ENCODE measurements at regions not wholly inside any gene's neighbourhood (a gene's known extent, or its start where the extent isn't known, plus 50 kb on each side); places are given as distances from the start of the nearest gene placed in this dataset.

GRCh38 chr5:158026304-158027031, 167.5 kb upstream of the CLINT1 start:
- H3K79me2 ChIP-seq (ENCODE audit: insufficient read depth, low read length): no peaks in the 10 kb centered on the region
- intact Hi-C loops (cut with micrococcal nuclease; ENCODE audit: unreplicated experiment): no loop called here
- no peak overlapping the region for H3K27ac ChIP-seq (ENCODE audit: extremely low read length, insufficient read depth, low read length)
- no peak overlapping the region for H3K4me2 ChIP-seq (ENCODE audit: low read depth, low read length)
- H3K36me3 ChIP-seq (replicated peaks in 1 of 2; ENCODE audit: control insufficient read depth in 1 of 2, insufficient read depth in 2 of 2, low read length in 2 of 2): no peaks in the 10 kb centered on the region
- TF ChIP-seq ZNF879 (CRISPR knock-in tag; IDR thresholded peaks at IDR 0.05): no peak
- no peak for TF ChIP-seq ZNF460 (CRISPR knock-in tag; IDR thresholded peaks at IDR 0.05; ENCODE audit: borderline replicate concordance)
- FAIRE-seq (no peak), ATAC-seq (no peak), DNase-seq (ENCODE audit: low spot score) (no peak)
- no peaks in the 10 kb centered on the region for H3K27me3 ChIP-seq (ENCODE audit: control insufficient read depth in 1 of 2, insufficient read depth in 2 of 2, low read length in 2 of 2)
- 0% methylated on average over 7 of the region's 7 CpGs for WGBS (ENCODE audit: low lambda C conversion rate)
- H3K9ac ChIP-seq (ENCODE audit: insufficient read depth, low read depth, low read length): no peak overlapping the region
- H2AFZ ChIP-seq (ENCODE audit: low read length): no peak overlapping the region
- BruUV-seq (replicated peaks): no TSS peak
- ChIA-PET CTCF (ENCODE audit: low intra/inter-chr PET ratio, low total read pairs) (no interaction called here), POLR2A (no interaction called here)
- no peak overlapping the region for H3K4me3 ChIP-seq (replicated peaks in 1 of 3; ENCODE audit: insufficient read depth in 1 of 3, low read depth in 2 of 3, low read length in 3 of 3)
- H4K20me1 ChIP-seq (ENCODE audit: insufficient read depth, low read length): no peaks in the 10 kb centered on the region
- H3K9me3 ChIP-seq (ENCODE audit: low read length): no peaks in the 10 kb centered on the region
- in situ Hi-C loops (cut with HindIII; ENCODE audit: extremely low pct_ligation_motif_present, low pct_unique_long_range_greater_than_20kb): no loop called here
- H3K4me1 ChIP-seq (ENCODE audit: insufficient read depth, low read length): no peaks in the 10 kb centered on the region

GRCh38 chr5:158023266-158023665, 164.3 kb upstream of the CLINT1 start:
- H3K4me1 ChIP-seq (ENCODE audit: insufficient read depth, low read length): no peaks in the 10 kb centered on the region
- BruUV-seq (replicated peaks): no TSS peak
- no peak overlapping the region for H3K27ac ChIP-seq (ENCODE audit: extremely low read length, insufficient read depth, low read length)
- in situ Hi-C loops (cut with HindIII; ENCODE audit: extremely low pct_ligation_motif_present, low pct_unique_long_range_greater_than_20kb) (no loop called here), intact Hi-C loops (cut with micrococcal nuclease; ENCODE audit: unreplicated experiment) (no loop called here)
- no peak overlapping the region for H3K9ac ChIP-seq (ENCODE audit: insufficient read depth, low read depth, low read length)
- no peak for FAIRE-seq
- no peaks in the 10 kb centered on the region for H3K9me3 ChIP-seq (ENCODE audit: low read length)
- no peak overlapping the region for H3K4me2 ChIP-seq (ENCODE audit: low read depth, low read length)
- H2AFZ ChIP-seq (ENCODE audit: low read length): no peak overlapping the region
- CTCF ChIA-PET (ENCODE audit: low intra/inter-chr PET ratio, low total read pairs): no interaction called here
- H3K36me3 ChIP-seq (replicated peaks in 1 of 2; ENCODE audit: control insufficient read depth in 1 of 2, insufficient read depth in 2 of 2, low read length in 2 of 2): no peaks in the 10 kb centered on the region
- no peak overlapping the region for H3K4me3 ChIP-seq (replicated peaks in 1 of 3; ENCODE audit: insufficient read depth in 1 of 3, low read depth in 2 of 3, low read length in 3 of 3)
- WGBS (ENCODE audit: low lambda C conversion rate): 45% methylated on average over 7 of the region's 7 CpGs
- DNase-seq (ENCODE audit: low spot score): no peak
- no peak for TF ChIP-seq BCLAF1 (IDR thresholded peaks at IDR 0.05)
- no peak for TF ChIP-seq ZNF234 (CRISPR knock-in tag; conservative IDR thresholded peaks at IDR 0.05)
- no peak for TF ChIP-seq GATAD2A (CRISPR knock-in tag; IDR thresholded peaks at IDR 0.05)
- TF ChIP-seq MEIS1 (CRISPR knock-in tag; IDR thresholded peaks at IDR 0.05; ENCODE audit: borderline replicate concordance): no peak
- no peak for TF ChIP-seq JUNB (CRISPR knock-in tag; IDR thresholded peaks at IDR 0.05; ENCODE audit: borderline replicate concordance)
- TF ChIP-seq FOXJ3 (CRISPR knock-in tag; IDR thresholded peaks at IDR 0.05; ENCODE audit: borderline replicate concordance): no peak
- H4K20me1 ChIP-seq (ENCODE audit: insufficient read depth, low read length): no peaks in the 10 kb centered on the region
- no peaks in the 10 kb centered on the region for H3K79me2 ChIP-seq (ENCODE audit: insufficient read depth, low read length)
- no peak for ATAC-seq
- no peaks in the 10 kb centered on the region for H3K27me3 ChIP-seq (ENCODE audit: control insufficient read depth in 1 of 2, insufficient read depth in 2 of 2, low read length in 2 of 2)
- POLR2A ChIA-PET: no interaction called here
